NCI-H2029 treated with DMSO at 0.1 percent for 48 hours (cell line): ENCODE measurements at regions not wholly inside any gene's neighbourhood (a gene's known extent, or its start where the extent isn't known, plus 50 kb on each side); places are given as distances from the start of the nearest gene placed in this dataset.
"Not testable (repeated sequence)": the region's sequence is repeated elsewhere in the genome, so short reads cannot be mapped to it uniquely, and the experiment has no call there.

Experiments
- DNase-seq: peaks from one replicate; lab custom pipeline; 2025; lab: John Stamatoyannopoulos, UW

DNA sequence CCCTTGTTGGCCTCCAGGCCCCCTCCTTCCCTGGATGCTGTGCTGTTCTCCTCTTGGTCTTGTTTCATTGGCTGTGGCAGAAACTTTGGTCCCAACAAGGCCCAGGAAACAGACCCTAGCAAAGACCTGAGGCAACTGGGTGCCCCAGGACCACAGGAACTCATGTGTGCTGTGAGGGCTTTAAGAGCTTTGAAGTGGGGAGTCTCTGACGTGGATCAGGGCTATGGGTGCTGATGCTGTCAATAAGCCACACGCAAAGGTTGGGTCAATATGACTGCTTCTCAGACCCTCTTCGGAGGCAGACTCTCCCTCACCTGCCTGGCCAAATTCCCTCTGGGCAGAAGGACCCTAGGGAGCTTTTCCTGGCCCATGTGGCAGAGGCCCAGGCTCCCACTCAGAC, 91.5 kb upstream of the MLN start:
- DNase-seq = no peak

- DNase-seq = no peak
Measured at GRCh38 chr6:33894438-33894837, 90.6 kb upstream of the MLN start.

DNA sequence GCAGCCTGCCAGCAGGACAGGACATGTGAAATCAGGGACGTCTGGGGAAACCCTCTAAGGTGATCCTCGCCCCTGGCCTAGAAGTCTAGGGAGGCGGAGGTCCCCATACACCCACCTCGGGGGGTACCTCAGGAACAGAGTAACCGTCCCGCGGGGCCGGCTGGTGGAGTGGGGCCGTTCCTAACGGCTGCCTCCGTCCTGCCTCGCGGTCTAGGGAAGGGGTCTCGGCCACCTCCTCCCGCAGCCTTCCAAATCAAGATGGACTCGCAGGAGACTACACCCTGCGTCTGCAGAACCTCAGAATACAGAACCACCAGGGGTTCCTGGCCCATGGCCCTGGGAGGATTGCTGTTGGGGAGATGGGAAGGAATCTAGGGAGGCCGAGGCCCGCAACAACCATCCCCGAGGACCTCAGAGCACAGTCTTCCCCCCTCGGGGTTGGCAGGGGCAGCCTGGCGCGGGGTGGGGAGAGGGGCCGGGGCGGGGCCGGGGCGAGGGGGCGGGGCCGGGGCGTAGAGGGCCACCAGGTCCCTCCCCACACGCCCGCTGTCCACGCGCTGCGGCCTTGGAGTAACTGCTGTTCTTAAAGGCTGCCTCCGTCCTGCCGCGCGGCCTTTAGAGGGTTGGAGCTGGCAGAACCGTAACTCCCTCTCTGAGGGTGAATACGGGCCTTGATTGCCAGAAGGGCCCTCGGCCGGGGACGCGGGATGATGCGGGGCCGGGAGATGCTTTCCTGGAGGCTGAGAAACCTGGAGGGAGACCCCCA, 89.0 kb upstream of the MLN start:
- no peak for DNase-seq

GRCh38 chr6:33888664-33889200, 84.9 kb upstream of the MLN start:
- no peak for DNase-seq

- no peak for DNase-seq
Measured at GRCh38 chr6:33888183-33888582, 84.4 kb upstream of the MLN start.

DNA sequence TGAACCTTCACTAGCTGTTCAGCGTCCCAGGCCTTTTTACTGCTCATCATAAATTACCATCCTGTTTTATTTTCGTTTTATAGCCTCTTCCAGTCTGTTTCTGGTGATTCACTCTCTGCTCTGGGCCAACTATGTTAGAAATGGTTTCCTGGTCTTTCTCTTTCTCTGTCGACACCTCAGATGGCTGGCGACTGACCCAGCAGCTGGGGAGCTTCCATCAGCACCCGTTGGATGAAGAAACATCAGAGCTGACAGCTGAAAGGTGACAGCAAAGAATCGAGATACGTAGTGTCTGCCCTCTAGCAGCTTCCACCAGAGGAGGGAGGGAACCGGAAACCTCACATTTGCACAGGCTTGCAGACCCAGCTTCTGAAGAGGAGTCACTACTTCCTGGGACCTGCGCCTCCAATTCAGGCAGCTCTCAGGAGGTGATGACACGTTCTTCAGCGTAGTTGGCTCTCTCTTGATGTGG, 82.9 kb upstream of the MLN start:
- no peak for DNase-seq

DNA sequence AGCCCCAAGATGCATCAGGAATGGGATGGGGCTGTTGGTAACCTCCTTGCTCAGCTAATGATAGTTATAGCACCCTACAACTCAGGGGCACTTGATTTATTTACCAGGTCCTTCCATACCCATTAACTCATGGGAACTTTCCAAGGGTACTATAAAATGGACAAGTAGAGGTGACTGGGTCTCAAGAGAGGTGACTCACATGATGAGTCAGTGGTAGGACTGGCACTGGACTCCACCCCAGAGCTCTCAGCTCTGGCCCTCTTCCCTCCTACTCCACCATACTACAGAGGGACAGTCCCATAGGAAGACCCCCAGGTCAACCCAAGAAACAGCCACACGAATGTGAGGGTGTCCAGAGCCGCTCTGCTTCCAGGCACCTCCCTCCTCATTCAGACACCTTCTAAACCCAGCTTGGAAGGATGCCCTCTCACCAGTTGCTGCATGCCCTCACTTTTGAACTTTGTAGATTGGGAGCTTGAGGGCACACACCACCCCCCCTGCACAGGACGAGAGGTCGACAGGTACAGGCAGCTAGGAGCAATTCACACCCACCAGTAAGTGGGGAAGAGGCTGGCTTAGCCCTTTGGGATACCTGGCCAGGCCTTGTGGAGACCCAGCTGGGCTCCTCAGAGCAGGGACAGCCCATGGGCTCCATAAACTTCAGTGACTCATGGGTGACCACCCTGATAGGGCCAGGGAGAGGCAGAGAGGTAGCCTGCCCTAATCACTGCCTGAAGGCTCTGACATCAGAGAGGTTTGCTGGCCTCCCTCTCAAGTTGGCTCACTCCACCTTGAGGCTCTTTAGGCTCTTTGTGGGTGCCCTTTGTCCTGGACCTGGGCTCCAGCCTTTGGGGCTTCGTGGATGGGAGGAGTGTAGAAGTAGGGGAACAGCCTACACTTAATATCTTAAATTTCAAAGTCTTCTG, 81.6 kb upstream of the MLN start:
- no peak for DNase-seq

DNA sequence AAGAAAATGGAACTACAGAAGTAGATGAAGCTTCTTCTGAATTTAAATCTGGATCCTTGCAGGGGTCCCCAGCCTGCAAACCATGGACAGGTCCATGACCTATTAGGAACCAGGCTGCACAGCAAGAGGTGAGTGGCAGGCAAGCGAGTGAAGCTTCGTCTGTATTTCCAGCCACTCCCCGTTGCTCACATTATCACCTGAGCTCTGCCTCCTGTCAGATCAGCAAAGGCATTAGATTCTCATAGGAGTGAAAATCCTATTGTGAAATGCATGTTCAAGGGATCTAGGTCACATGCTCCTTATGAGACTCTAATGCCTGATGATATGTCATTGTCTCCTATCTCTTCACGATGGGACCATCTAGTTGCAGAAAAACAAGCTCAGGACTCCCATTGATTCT, 79.8 kb upstream of the MLN start:
- DNase-seq = not testable (repeated sequence)

DNA sequence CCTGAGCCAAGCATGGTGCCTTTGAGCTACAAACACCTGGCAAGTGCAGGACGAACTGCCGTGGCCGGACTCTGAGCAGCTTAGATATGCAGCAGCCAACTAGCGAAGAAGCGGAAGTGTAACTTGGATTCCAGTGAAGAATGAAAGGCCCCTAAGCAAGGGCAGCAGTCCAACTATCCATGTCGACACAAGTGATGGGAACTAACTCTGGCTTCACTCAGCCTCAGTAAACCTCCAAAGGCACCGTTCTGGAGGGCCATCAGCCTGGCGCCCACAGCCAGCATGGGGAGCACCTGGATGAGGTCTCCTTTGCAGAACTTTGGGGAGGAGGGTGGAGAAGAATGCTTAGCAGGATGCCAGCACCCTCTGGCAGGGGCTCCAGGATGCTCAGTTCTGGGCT, 78.4 kb upstream of the MLN start:
- no peak for DNase-seq

- no peak for DNase-seq
Measured at GRCh38 chr6:33880766-33881165, 77.0 kb upstream of the MLN start.

GRCh38 chr6:33880104-33880678, 76.4 kb upstream of the MLN start:
- no peak for DNase-seq

DNA sequence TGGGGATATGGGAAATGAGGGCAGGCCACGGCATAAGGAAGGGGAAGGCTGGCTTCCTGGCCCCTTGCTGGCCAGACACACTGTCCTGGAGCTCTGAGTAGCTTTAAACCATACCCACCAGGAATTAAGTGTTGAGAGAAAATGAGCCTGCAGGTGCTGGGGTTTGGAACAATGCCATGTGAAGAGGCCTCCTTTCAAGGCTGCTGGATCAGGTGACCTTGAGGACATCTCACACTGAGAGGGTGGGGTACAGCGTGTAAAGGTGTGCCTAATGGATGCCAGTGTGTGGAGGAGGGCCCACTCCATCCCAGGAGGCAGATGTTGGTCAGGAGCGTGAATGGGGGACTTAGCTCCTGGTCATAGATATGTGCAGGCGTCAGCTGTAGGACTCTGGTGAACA, 74.8 kb upstream of the MLN start:
- DNase-seq = peak; percentile 94

GRCh38 chr6:33877982-33878535, 74.3 kb upstream of the MLN start:
- no peak for DNase-seq

DNA sequence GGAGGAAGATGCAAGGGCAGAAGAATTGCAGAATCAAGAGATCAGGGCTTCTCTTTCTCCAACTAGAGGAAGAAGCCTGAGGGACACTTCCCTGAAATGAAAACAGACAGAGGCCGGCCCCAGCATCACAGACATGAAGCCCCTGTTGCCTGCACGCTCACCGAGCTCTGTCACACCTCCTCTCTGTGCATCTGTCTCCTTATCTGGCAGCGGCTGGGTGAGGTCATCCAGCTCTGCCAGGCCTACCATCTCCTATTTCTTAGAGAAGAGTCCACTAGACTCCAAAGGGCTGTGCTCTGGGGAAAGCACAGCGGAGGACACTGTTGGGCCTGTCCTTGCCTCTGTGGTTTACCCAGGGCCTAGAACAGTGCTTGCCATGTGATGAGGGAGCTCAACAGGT, 71.9 kb upstream of the MLN start:
- peak; percentile 12 for DNase-seq

DNA sequence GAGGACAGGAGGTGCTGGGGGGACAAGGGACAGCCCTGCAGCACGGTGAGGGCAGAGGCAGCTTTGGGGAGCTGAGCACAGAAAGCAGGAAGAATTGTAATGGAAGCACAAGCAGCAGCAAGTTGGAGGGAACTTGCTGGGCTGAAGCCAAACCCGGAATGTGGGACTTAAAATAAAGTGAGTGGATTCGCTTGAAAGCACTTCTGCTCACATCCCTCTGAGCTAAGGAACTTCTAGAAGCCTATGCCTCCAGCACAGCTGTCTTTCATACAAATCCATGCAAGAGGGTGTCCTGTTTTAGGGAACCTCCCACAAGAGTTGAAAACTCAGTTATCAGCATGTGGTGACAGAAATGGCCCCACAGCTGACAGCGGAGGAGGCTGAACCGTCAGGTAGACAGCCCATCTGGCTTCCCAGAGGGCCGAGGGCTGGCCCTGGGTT, 71.4 kb upstream of the MLN start:
- DNase-seq = no peak

- DNase-seq = no peak
Measured at GRCh38 chr6:33874136-33874760, 70.4 kb upstream of the MLN start.

DNA sequence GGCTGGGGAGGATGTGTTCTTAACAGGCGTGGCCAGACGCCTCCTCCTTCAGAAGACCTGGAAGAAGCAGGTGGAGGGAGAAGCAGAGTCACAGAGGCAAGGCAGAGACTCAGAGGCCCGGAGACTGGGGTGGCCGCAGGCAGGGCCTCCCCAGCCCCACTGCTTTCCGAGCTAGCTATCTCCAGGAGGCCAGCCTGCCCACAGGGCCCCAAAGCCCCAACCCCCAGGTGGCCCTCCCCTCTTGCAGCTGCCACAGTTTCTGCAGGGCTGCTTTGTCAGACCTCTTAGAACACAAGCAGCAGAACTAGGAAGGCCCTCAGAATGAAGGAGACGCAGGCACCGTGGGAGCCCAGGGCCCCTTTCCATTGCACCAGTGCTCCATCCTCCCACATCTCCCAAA, 69.0 kb upstream of the MLN start:
- no peak for DNase-seq

- no peak for DNase-seq
Measured at GRCh38 chr6:33869826-33870423, 66.1 kb upstream of the MLN start.

- DNase-seq = no peak
Measured at GRCh38 chr6:33869121-33869520, 65.3 kb upstream of the MLN start.

DNA sequence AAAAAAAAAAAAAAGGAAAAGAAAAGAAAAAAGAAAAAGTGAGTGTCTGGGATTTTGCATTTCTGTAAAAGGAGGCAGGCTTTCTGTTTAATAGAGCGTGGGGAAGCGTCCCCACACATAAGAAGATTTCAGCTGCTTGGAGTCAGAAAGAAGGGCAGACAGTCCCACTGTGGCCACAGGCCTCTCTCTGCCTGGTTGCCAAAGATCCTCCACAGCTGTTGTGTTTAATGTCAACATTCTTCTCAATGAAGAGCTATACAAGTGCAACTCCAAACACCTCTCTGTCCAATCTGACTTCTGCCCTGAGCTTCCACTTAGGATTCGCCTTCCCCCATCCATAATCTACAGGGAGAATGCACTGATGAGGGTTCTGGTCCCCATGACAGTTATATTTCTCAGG, 64.3 kb upstream of the MLN start:
- peak; percentile 82 for DNase-seq

DNA sequence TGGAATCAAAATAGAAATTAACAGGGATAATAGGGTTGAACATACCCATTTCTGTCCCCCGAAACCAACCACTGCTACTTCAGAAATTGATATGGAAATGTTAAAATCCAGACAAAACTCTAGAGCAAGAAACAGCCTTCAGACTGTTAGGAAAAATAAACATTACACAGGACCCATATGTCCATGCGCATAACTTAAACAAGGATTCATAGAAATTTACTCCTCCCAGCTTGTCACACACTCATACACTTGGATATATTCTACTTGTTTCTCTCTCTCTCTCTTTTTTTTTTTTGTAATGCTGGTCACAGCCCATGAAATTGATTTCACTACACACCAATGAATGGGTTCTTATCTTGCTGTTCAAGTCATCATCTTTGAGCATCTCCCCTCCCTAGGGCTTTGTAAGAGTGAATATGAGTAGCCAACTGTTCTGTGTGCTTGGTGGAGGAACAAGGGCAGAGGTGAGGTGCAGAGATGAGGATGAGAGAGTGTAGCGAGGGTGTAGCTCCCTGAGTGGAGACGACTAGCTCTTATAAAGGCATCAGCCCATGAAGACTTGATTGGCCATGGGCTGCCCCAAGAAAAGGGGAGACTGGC, 61.8 kb upstream of the MLN start:
- DNase-seq = no peak
